Hematopoietic multipotent progenitor cell treated with erythropoietin and hydrocortisone succinate and interleukin-3 and kit ligand, for 8 days (in vitro differentiated cells): ENCODE measurements at regions not wholly inside any gene's neighbourhood (a gene's known extent, or its start where the extent isn't known, plus 50 kb on each side); places are given as distances from the start of the nearest gene placed in this dataset.

Experiments used
- DNase-seq: peaks from one replicate; pipeline ENCODE4 v3.0.0-alpha.2; 2015

DNA sequence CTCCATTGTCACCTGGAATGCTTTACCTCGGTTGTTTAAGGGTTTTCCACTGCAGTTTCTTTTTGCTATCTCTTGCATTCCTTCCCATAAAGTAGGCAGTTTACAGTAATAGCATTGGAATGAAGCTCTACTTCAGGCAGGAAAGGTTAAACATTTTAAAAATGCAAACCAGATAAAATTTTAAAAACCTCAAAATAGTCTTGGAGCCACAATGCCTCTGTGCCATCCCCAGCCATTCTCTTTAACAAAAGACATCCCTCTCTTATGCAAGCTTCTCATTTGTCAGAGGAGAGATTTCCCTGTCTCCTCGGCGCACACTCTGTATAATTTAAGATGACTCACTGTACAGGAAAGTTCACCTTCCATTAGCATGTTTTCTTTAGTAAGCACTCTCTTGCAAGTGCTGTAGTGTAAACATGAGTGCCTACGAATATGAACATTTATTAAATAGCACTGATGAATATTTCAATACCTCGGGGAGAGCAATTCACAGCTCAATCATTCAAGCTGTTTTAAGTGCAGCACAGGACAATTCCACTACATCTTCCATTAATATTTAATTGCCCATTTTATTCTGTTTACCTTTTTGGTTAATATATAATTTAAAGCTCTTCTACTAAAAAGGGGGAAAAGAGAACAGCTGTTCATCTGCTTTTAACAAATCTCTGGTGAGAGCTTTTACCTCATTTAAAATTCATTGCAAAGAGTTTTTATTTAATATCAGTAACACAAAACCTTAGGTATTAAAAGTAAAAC is 343.6 kb downstream of the SPATA31D1 start:
- no peak for DNase-seq

DNA sequence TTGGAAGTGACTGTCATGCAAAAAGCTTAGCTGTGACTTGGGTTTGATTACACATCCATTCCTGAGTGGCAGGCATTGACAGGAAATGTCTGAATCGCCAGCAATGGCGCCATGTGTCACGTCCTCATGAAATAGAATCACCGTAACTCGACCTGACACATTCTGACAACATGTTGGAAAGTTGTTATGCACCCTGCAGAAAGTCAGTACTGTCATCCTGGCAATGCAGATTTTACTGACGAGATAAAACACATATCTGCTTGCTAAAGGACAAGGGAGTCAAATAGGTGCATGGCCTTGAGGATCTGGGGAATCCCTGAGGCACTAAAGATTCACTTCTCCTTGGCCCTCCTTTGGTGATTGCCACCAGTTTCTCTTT is 344.2 kb downstream of the SPATA31D1 start:
- DNase-seq = no peak

DNA sequence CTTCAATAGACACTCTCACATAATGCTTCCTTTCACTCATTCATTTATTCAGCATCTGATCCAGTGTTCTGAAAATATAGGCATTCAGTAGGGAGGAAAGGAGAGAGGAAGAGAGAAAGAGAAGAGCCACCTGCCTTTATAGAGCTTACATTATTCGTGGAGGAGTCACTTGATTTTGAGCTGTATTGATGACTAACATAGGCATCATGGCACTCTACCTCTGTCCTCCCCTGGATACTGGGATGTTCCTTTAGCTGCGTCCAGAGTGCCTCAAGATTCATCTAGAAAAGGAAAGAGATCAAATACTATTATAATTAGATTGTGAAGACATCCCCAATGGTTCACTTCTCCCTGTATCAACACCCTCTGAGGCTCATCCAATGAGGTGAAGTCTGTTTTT is 345.1 kb downstream of the SPATA31D1 start:
- DNase-seq = no peak

DNA sequence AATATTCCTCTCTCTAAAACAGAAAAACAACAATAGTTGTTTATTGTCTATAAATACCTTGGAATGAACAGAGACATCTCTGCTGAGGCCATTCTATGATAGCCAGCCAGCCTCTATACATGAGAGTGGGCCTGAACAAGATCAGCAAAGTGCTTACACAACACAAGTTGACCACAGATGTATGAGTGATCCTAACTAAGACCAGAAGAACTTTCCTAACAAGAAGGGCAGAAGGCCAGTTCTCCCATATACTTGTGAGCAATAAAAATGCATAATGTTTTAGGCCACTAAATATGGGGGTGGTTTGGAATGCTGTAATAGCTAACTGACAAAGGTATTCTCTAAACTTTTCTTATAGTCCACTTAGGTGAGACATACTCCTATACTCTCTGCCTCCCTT is 345.7 kb downstream of the SPATA31D1 start:
- no peak for DNase-seq

DNA sequence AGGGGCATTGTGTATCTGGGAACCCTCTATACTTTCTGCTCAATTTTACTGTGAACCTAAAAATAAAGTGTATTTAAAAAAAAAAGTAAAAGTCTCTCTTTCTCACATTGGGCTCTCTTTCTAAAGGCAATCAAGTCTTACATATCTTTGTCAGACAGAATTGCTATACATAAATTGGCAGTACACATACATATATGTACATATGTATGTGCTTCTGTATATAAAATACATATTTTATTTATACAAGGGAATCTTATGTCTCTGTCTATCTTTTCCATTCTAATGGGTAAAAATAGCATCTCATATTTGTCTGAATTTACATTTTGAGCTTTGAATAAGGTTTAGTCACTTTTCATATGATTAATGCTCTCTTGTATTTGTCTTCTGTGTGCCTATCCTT is 348.8 kb downstream of the SPATA31D1 start:
- no peak for DNase-seq

DNA sequence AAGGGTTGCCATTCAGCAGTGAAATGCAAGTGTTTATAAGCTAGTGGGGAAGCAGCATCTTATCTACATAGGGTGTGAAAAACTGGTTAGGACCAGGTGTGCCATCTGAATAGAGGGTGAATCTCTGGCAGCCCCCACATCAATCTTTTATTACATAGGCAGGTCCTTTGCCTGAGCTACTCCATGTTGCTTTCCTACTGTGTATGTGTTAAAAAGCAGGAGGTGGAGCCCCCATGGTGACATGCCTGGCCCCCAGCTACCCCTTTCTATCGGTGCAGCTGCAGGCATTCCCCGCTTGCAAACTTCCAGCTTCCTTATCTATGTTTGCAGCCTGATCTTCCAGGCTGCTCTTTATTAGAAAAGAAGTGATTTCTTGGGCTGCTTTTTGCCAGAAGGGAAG is 353.5 kb downstream of the SPATA31D1 start:
- no peak for DNase-seq

DNA sequence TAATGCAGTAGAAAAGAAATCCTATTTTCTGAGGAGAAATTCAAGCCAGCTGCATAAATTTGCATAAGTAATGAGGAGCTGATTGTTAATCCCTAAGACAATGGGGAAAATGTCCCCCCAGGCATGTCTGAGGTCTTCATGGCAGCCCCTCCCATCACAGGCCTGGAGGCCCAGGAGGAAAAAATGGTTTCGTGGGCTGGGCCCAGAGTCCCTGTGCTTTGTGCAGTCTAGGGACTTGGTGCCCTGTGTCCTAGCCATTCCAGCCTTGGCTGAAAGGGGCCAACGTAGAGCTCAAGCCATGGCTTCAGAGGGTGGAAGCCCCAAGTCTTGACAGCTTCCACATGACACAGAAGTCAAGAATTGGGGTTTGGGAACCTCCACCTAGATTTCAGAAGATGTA is 357.5 kb downstream of the SPATA31D1 start:
- DNase-seq = no peak

DNA sequence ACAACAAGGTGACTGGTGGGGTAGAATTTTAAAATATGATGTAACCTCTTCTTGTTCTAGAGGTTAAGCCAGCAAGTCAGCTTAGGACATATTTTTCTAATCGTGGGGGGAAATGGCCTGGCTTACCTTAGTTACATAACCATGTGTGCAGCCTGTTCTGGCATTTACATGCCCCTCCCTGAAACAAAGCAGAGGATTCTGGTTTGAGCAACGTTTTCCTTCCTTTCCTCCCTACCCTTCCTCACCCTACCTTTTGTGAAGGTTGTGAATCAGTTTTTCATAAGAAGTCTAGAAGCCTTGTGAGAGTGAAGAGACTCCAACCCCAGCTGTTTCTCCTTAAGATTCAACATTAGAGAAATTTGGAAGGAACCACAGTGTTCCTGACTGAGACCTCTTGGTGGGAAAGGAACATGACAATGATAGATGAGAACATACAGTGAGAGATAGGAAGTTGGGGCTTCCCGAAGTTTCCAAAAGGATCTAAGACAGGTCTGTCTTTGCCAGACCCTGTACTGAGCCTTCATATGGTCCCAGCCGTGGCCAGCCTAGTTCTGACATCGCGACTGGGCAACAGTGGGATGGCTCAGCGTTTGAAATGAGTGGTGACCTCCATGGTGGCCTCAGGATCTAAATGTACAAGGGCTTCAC is 365.2 kb downstream of the SPATA31D1 start:
- no peak for DNase-seq

DNA sequence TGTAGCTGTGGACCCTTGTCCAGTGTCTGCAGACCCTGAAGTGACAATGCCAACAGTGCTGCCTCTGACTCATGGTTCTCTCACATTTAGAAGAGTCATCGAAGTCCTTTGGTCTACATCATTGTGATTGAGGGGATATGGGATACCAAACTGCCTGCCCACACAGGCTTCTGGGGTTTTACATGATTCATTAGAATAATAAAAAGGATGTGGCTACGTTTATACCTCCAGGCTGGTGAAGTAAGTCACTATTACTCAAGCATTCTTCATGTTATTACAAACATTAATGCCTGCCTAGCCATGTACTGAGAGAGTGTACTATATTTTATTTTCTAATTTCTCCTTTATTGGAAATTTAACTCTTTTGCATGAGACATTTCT is 365.7 kb downstream of the SPATA31D1 start:
- DNase-seq = no peak

DNA sequence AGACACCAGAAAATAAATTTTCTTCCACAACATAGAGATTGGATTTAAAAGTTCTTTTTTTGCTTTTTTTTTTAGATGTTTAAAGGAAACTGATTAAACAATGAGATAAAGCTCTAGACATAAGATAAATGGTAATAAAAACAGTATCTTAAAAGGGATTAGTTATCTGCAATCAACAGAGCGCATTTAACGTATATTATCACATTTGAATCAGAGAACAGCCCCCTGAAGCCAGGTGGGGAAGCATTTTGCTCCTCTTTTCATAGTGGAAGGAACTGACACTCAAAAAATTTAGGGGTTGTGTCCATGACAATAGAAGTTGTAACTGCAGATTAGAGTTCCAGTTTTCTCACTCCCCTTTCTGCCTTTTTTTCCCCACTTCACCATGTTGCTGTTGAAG is 367.6 kb downstream of the SPATA31D1 start:
- no peak for DNase-seq

DNA sequence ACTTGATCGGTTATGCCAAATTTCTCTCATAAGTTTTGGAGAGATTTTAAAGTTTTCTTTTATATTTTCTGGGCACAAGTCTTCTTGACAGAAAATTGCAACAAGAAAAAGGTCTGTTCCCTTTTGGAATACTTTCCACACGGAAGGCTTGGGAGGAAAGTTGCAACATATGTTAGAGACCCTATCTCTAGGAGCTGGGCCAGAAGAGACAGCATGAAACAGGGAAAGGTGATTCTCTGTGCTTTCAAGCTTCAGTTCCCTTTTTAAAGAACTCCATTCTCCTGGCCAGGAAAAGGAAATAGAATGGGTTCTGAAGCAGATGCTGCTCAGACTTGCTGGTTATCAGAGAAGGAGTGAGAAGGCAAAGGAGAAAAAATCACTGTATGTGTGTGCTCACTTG is 368.3 kb downstream of the SPATA31D1 start:
- DNase-seq = no peak

DNA sequence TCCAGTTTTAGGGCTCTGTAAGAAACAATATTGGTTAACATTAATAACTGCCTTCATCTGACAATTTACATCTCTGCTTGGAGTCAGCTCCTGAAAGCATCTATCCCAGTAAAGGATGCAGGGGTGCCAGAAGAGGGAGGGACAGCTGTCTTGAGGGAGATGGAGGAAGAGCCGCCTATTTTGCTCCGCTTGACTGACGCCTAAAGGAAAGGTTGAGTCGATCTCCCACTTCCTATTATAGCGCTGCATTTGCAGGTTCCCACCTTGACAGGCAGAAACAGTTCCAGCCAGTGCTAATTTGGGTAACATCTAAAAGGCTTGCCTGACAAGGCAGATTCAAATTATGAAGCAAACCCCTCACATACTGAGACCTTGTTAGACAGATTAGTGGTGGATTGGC is 374.6 kb downstream of the SPATA31D1 start:
- no peak for DNase-seq

DNA sequence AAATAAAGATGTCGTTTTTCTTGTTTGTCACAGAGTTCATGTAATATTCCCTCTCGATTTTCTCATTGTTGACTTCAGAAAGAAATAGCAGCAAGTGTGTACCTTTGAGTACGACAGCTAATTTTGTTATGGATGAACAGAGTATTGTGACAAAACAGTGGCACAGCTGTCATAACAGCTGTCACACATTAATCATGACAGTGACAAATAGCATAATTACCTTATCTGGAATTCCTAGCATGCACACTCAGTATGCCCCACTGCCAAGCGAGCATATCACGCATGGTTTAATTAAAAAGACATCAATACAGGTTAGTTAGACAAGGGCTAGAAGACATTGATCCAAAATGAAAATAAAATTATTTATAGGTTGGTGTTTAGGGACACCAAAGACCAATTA is 375.1 kb downstream of the SPATA31D1 start:
- no peak for DNase-seq

DNA sequence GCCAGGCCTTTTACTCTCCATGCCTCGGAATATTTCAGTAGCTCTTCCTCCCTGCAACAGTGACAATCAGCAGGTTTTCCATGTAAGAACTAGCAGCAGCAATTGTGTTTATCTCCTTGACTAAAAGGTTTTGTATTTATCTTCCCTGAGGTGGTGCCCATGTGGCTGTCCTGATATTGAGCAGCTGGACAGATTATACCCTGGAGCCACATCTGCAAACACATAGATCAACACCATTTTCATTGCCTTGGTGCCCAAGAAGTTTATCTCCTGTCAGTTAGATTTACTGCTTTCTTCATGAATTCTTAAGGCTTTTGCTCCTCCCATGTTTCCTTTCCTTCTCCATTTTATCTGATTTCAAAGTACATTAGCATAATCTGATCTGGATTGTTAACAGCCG is 378.4 kb downstream of the SPATA31D1 start:
- no peak for DNase-seq

DNA sequence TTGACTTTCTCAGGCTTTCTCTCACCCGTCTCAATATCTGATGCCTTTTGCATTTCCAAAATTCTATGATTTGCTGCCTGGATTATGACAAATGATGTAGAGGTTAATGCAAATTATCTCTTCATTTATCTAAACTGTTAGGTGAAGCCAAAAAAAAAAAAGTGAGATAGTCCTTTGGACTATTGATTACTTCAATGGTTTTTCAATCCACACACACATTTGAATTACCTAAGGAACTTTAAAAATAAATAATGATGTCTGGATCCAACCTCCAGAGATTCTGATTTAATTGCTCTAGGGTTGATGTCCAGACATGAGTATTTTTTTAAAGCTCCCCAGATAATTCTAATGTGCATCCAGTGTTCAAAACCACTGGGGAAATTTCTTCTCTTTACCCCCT is 379.4 kb downstream of the SPATA31D1 start:
- no peak for DNase-seq

DNA sequence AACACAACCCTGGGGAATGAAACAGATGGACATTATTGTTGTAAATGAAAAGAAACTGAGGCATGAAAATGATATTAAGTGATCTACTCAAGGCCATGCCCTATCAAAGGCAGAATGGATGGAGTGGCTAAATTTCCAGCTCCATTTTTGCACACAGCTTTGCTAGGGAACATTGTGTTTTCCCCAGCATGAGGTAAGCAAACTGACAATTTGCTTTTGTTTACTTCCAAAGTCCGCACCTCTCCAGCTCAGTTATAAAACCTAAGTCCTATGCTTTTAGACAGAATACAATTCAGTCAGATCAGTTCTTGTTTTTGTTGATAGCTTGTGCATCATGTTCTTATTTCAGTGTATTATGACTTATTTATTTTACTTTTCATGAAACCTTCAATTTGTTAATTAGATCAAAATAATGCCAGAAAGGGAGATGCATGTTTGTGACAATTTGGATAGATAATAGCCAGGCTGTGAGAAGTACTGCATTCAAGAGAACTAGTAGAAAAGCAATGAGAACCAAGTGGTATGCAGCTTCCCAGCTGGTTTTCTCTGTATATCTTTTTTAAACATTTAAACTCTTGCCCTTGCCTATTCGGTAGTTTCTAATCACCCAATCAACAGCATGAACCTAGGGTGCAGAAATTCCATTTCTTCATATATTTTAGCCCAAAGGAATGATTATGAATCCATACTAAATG is 380.8 kb downstream of the SPATA31D1 start:
- DNase-seq = no peak

DNA sequence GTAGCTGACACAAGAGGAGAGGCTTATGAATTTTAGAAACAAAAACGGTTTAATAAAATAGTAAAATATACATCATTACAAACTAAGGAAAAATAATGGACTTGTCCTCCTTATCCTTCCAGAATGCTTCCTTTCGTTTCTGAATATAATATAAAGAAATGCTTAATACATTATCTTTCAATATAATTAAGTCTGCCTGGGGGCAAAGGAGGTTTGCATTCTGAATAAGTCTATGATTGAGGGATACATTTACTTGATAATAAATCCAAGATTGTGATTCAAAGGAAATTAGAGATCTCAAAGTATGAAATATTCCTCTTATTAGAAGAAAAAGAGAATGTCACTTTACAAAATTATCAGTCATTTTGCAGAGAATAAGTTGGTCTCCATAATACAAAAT is 386.5 kb downstream of the SPATA31D1 start:
- no peak for DNase-seq

DNA sequence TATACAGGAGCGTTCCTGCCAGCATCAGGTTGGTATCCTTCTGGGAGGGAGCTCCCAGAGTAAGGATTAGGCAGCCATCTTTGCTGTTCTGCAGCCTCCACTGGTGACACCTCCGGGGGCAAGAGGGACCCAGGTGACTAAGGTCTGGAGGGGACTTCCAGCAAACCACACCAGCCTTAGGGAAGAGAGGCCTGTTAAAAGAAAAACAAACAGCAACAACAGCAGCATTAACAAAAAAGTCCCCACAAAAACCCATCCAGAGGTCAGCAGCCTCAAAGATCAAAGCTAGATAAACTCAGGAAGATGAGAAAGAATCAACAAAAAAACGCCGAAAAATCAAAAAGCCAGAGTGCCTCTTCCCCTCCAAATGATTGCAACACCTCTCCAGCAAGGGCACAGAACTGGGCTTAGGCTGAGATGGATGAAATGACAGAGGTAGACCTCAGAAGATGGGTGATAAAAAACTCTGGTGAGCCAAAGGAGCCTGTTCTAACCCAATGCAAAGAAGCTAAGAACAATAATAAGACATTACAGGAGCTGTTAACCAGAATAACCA is 388.2 kb downstream of the SPATA31D1 start:
- DNase-seq = no peak

DNA sequence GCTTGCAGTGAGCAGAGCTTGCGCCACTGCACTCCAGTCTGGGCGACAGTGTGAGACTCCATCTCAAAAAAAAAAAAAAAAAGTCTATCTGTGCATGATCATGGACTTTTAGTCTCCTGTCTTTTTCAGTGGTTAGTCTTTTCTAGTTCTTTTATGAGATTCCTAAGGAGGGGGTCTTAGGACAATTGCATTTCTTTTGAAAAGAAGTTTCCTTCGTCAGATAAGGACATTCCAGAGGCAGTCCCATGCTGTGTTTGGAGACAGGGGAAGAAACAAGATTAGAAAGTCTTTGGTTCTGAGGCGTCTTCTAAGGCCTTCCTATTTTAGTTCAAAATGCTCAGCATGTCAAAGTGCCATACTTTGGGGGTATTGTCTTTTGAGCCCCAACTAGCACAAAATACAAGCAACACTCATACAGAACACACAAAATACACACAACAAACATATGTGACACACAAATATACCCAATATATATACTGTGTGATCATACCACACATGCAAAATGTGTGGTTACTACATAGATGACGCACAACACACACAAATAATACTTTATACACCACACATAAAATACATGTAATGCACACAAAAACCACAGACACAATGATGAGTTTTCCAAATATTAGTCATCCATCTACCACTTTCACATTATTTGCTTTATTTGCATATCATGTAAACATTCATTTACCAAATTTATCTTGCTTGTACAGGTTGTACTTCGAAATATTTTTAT is 394.5 kb downstream of the SPATA31D1 start:
- no peak for DNase-seq

DNA sequence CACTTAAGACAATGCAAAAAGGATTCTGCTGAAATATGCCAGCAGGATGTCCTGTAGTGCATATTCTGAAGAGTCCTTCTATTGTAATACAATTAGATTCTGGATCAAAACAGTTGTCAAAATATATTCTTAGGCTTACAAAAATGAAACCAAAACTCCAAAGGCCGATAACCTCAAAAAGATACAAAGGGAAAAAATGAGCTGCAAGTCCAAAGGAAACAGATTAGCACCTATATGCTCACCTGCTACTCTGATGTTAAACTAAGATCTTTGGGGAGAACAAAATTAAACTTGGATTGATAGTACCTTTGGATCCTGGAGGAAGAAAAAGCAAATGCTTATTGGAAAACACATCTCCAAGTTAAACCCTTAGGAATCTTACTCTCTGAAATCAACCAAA is 397.1 kb downstream of the SPATA31D1 start:
- DNase-seq = no peak

DNA sequence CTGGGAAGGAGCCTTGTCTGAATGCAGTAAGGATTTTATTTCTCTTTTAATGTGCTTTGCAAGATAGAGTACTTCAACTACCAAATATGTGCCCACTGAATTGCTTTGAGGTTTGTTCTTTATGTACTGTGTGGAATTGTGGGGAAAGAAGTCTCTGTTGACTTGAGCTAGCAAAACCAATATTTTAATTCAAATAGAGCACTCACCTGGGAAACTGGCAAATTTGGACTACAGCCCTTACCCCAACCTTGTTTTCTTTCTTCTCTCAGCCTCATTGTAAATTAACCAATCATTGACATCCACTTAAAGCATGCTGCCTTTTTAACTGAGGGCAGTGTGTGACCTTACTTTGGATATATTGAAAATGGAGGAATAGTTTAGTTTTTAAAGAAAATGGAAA is 409.0 kb downstream of the SPATA31D1 start:
- no peak for DNase-seq

DNA sequence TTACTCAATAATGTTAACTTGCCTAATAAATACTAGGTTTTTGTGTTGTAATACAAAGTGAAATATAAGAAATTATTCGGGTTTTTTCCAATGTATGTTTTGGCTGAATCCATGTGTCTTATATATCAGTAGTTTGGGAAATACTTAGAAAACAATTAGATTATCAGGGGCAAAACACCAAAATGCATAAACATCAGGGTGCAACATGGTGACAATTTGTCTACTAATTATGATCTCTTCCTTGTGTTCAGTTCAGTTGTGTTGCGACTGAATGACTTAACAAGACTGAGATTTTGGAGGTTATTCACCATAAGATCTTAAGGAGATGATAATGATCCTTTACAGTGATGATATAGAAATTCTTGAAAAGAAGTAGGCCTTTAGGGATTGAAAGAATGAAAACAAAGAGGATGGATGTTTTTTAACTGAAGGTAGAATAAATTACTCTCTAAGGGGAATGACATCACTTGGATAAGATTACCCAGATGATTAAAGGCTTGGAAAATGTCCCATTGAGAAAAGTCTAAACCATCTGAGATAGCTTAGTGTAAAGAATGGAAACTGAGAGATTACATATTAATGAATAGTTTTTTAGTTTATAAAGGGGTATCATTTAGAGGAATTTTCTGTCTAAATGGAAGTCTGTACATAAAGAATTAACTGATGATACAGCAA is 415.8 kb downstream of the SPATA31D1 start:
- DNase-seq = no peak

DNA sequence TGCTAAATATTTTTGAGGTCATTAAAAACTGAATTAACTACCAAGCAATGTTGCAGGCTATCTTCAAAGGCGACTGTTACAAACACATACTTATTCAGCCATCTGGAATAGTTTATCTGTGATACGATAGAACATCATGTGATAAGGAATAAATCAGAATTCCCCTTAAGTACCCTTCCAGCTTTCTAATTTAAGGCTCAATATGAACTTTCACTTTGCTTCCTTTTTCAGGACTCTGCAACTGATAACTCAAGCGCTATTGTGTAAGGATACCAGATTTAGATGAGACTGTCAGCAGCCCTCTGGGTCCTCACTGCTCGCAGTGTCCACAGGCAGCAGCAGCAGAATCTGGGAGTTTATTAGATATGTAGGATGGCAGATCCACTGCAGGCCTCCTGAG is 416.3 kb downstream of the SPATA31D1 start:
- DNase-seq = no peak
